ENCODE measurements at regions not wholly inside any gene's neighbourhood (a gene's known extent, or its start where the extent isn't known, plus 50 kb on each side); places are given as distances from the start of the nearest gene placed in this dataset.

GRCh38 chr9:99415606-99416005 lies 193.5 kb downstream of the SEC61B start:
- H3K27ac ChIP-seq (ENCODE audit: low read depth in 1 of 3, low read length in 2 of 3): no peak overlapping the region
- WGBS, 3 donors: 79 to 89% (median 84%) methylated on average over 4 of the region's 4 CpGs
- no peak for FAIRE-seq

GRCh38 chr9:99416007-99416406 lies 193.9 kb downstream of the SEC61B start:
- H3K27ac ChIP-seq (ENCODE audit: low read depth in 1 of 3, low read length in 2 of 3): no peak overlapping the region
- H3K9me3 ChIP-seq (ENCODE audit: control insufficient read depth in 2 of 2, insufficient read depth in 1 of 2, low read depth in 1 of 2, low read length in 1 of 2): peaks cover 0 to 4% of the 10 kb centered on the region in 2 donors
- H3K27me3 ChIP-seq (ENCODE audit: control insufficient read depth in 3 of 3, insufficient read depth in 3 of 3, low read length in 3 of 3): peaks cover 0 to 6% (median 0%) of the 10 kb centered on the region in 3 donors
- H3K36me3 ChIP-seq (ENCODE audit: control insufficient read depth in 3 of 3, insufficient read depth in 2 of 3, low read depth in 1 of 3, low read length in 3 of 3): no peaks in the 10 kb centered on the region
- H3K4me1 ChIP-seq (ENCODE audit: control insufficient read depth in 3 of 3, insufficient read depth in 2 of 3, low read depth in 1 of 3, low read length in 2 of 3): no peaks in the 10 kb centered on the region
- no peak overlapping the region for H3K4me3 ChIP-seq (ENCODE audit: low read depth in 1 of 3, low read length in 3 of 3)
- DNase-seq (no peak), FAIRE-seq (no peak)
- WGBS, 3 donors: 42 to 46% (median 46%) methylated on average over 2 of the region's 2 CpGs

More at GRCh38 chr9:99415606-99416005, 193.5 kb downstream of the SEC61B start:
- peaks cover 0 to 6% (median 0%) of the 10 kb centered on the region in 3 donors for H3K27me3 ChIP-seq (ENCODE audit: control insufficient read depth in 3 of 3, insufficient read depth in 3 of 3, low read length in 3 of 3)
- peaks cover 0 to 4% of the 10 kb centered on the region in 2 donors for H3K9me3 ChIP-seq (ENCODE audit: control insufficient read depth in 2 of 2, insufficient read depth in 1 of 2, low read depth in 1 of 2, low read length in 1 of 2)
- H3K36me3 ChIP-seq (ENCODE audit: control insufficient read depth in 3 of 3, insufficient read depth in 2 of 3, low read depth in 1 of 3, low read length in 3 of 3): no peaks in the 10 kb centered on the region
- no peaks in the 10 kb centered on the region for H3K4me1 ChIP-seq (ENCODE audit: control insufficient read depth in 3 of 3, insufficient read depth in 2 of 3, low read depth in 1 of 3, low read length in 2 of 3)
- no peak overlapping the region for H3K4me3 ChIP-seq (ENCODE audit: low read depth in 1 of 3, low read length in 3 of 3)
- no peak for DNase-seq

DNA sequence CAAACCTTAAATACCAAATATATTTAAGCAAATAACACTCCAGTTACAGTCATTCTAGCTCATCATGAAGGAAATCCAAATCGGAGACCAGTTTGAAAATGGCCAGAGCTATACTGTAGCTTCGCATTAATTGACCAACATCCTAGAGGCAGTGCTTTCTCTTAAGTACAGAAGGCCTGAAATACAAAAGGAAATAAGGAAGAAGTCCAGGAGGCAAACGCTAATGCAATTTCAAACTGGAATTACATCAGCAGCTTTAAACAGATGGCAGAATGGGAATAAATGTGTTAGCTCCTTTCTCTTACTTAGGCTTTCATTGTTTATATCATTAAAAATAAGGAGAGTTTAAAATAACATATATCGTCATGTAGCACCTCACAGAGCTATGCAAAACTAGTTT lies 197.0 kb downstream of the SEC61B start:
- no peaks in the 10 kb centered on the region for H3K27me3 ChIP-seq (ENCODE audit: control insufficient read depth in 3 of 3, insufficient read depth in 3 of 3, low read length in 3 of 3)
- no peak for DNase-seq
- no peak overlapping the region for H3K4me3 ChIP-seq (ENCODE audit: low read depth in 1 of 3, low read length in 3 of 3)
- H3K4me1 ChIP-seq (ENCODE audit: control insufficient read depth in 3 of 3, insufficient read depth in 2 of 3, low read depth in 1 of 3, low read length in 2 of 3): no peaks in the 10 kb centered on the region
- no peak overlapping the region for H3K27ac ChIP-seq (ENCODE audit: low read depth in 1 of 3, low read length in 2 of 3)
- 72 to 84% (median 79%) methylated on average over 4 of the region's 4 CpGs for WGBS, 3 donors
- H3K36me3 ChIP-seq (ENCODE audit: control insufficient read depth in 3 of 3, insufficient read depth in 2 of 3, low read depth in 1 of 3, low read length in 3 of 3): no peaks in the 10 kb centered on the region
- FAIRE-seq: no peak
- no peaks in the 10 kb centered on the region for H3K9me3 ChIP-seq (ENCODE audit: control insufficient read depth in 2 of 2, insufficient read depth in 1 of 2, low read depth in 1 of 2, low read length in 1 of 2)

DNA sequence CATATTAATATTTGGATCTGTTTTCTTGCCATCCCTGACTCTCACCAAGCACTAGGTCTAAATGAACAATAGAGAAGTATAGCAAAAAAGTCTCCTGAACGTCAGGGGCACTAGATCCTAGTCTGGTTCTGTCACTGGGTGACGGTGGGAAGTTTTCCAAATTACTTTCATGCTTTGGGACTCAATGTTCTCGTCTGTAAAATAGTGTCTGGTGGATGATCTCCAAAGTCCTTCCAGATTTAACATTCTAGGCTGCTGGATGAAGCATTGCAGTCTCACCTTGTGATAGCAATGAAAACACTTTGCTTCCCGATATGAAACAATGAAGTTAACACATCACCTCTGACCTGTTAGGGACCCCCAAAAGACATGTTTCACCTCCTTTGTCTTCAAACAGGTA lies 199.3 kb downstream of the SEC61B start:
- Histone ChIP-seq H3K4me1 (ENCODE audit: control insufficient read depth in 3 of 3, insufficient read depth in 2 of 3, low read depth in 1 of 3, low read length in 2 of 3) (no peaks in the 10 kb centered on the region), H3K9me3 (ENCODE audit: control insufficient read depth in 2 of 2, insufficient read depth in 1 of 2, low read depth in 1 of 2, low read length in 1 of 2) (no peaks in the 10 kb centered on the region), H3K36me3 (ENCODE audit: control insufficient read depth in 3 of 3, insufficient read depth in 2 of 3, low read depth in 1 of 3, low read length in 3 of 3) (no peaks in the 10 kb centered on the region), H3K27me3 (ENCODE audit: control insufficient read depth in 3 of 3, insufficient read depth in 3 of 3, low read length in 3 of 3) (no peaks in the 10 kb centered on the region), H3K4me3 (ENCODE audit: low read depth in 1 of 3, low read length in 3 of 3) (no peak overlapping the region), H3K27ac (ENCODE audit: low read depth in 1 of 3, low read length in 2 of 3) (no peak overlapping the region)
- no peak for FAIRE-seq
- 62 to 72% (median 68%) methylated on average over 4 of the region's 4 CpGs for WGBS, 3 donors
- DNase-seq: no peak

GRCh38 chr9:99425124-99425523 lies 203.0 kb downstream of the SEC61B start:
- no peaks in the 10 kb centered on the region for H3K27me3 ChIP-seq (ENCODE audit: control insufficient read depth in 3 of 3, insufficient read depth in 3 of 3, low read length in 3 of 3)
- no peaks in the 10 kb centered on the region for H3K4me1 ChIP-seq (ENCODE audit: control insufficient read depth in 3 of 3, insufficient read depth in 2 of 3, low read depth in 1 of 3, low read length in 2 of 3)
- DNase-seq: no peak
- no peak overlapping the region for H3K4me3 ChIP-seq (ENCODE audit: low read depth in 1 of 3, low read length in 3 of 3)
- no peaks in the 10 kb centered on the region for H3K36me3 ChIP-seq (ENCODE audit: control insufficient read depth in 3 of 3, insufficient read depth in 2 of 3, low read depth in 1 of 3, low read length in 3 of 3)
- H3K9me3 ChIP-seq (ENCODE audit: control insufficient read depth in 2 of 2, insufficient read depth in 1 of 2, low read depth in 1 of 2, low read length in 1 of 2): no peaks in the 10 kb centered on the region
- no peak for FAIRE-seq
- H3K27ac ChIP-seq (ENCODE audit: low read depth in 1 of 3, low read length in 2 of 3): no peak overlapping the region

DNA sequence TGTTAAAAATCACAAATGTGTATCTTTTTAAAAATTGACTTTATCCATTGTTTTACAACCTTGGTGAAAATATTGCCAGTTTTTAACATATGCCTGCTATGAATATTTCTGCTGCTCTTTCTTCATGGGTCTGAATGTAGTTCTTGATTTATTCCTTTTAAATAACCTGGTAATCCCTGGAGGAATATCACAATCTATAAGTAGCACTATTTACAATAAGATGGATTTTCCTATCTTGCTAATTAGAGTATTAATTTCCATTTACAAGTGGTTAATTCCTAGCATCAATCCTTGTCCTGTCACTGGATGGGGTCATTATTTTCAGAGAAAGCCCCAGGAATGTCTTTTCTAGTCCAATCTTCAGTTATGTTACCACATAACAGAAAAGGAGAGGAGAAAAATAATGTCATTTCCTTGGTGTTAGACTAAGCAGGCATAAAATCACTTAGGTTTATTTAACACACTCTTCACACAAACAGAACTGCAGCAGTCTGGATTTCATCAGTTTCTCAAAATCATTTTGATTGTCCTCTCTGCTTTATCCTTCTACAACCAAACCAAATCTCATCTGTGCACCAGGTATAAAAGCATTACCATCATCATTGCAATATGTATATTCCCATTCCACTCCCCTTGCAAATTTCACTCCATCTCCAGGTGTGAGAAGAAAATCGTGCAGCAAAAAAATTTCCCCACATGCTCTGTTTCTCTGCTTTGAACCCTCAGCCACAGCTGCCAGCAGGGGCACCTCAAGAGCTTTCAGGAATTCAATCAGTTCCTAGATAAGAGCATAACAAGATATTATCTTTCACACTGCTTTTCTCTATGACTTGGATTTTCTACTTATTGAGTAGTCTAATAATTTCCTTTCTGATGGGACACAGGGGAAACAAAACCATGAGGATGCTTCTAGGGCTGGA lies 204.1 kb downstream of the SEC61B start:
- Histone ChIP-seq H3K4me1 (ENCODE audit: control insufficient read depth in 3 of 3, insufficient read depth in 2 of 3, low read depth in 1 of 3, low read length in 2 of 3) (no peaks in the 10 kb centered on the region), H3K27me3 (ENCODE audit: control insufficient read depth in 3 of 3, insufficient read depth in 3 of 3, low read length in 3 of 3) (no peaks in the 10 kb centered on the region), H3K4me3 (ENCODE audit: low read depth in 1 of 3, low read length in 3 of 3) (no peak overlapping the region), H3K9me3 (ENCODE audit: control insufficient read depth in 2 of 2, insufficient read depth in 1 of 2, low read depth in 1 of 2, low read length in 1 of 2) (no peaks in the 10 kb centered on the region), H3K27ac (ENCODE audit: low read depth in 1 of 3, low read length in 2 of 3) (no peak overlapping the region), H3K36me3 (ENCODE audit: control insufficient read depth in 3 of 3, insufficient read depth in 2 of 3, low read depth in 1 of 3, low read length in 3 of 3) (no peaks in the 10 kb centered on the region)
- FAIRE-seq (no peak), DNase-seq (no peak)
- 3 to 30% (median 13%) methylated on average over 1 of the region's 1 CpG for WGBS, 3 donors

DNA sequence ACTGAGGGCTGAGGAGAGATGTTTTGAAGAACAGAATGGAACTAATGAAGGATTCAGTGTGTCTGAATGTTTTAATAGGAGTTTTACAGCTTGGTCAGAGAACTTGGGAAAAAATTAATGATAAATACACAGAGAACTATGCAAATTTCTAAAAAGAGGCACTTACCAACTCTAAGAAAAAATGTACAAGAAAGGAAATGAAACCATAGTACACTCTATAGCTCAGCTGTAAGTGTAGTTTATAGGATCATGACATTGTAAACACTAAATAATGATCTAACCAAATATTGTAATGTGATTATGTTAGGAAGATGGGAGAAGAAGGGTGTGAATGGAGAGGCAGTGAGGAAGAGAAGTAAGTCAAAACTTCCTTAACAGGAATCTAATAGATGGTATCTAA lies 205.2 kb downstream of the SEC61B start:
- H3K4me1 ChIP-seq (ENCODE audit: control insufficient read depth in 3 of 3, insufficient read depth in 2 of 3, low read depth in 1 of 3, low read length in 2 of 3): no peaks in the 10 kb centered on the region
- H3K9me3 ChIP-seq (ENCODE audit: control insufficient read depth in 2 of 2, insufficient read depth in 1 of 2, low read depth in 1 of 2, low read length in 1 of 2): no peaks in the 10 kb centered on the region
- no peaks in the 10 kb centered on the region for H3K27me3 ChIP-seq (ENCODE audit: control insufficient read depth in 3 of 3, insufficient read depth in 3 of 3, low read length in 3 of 3)
- no peak overlapping the region for H3K4me3 ChIP-seq (ENCODE audit: low read depth in 1 of 3, low read length in 3 of 3)
- no peaks in the 10 kb centered on the region for H3K36me3 ChIP-seq (ENCODE audit: control insufficient read depth in 3 of 3, insufficient read depth in 2 of 3, low read depth in 1 of 3, low read length in 3 of 3)
- H3K27ac ChIP-seq (ENCODE audit: low read depth in 1 of 3, low read length in 2 of 3): no peak overlapping the region
- DNase-seq (no peak), FAIRE-seq (no peak)

- 72 to 91% (median 89%) methylated on average over 2 of the region's 2 CpGs for WGBS, 3 donors
- FAIRE-seq (no peak), DNase-seq (no peak)
- H3K27me3 ChIP-seq (ENCODE audit: control insufficient read depth in 3 of 3, insufficient read depth in 3 of 3, low read length in 3 of 3): no peaks in the 10 kb centered on the region
- no peaks in the 10 kb centered on the region for H3K9me3 ChIP-seq (ENCODE audit: control insufficient read depth in 2 of 2, insufficient read depth in 1 of 2, low read depth in 1 of 2, low read length in 1 of 2)
- H3K27ac ChIP-seq (ENCODE audit: low read depth in 1 of 3, low read length in 2 of 3): no peak overlapping the region
- no peak overlapping the region for H3K4me3 ChIP-seq (ENCODE audit: low read depth in 1 of 3, low read length in 3 of 3)
- H3K36me3 ChIP-seq (ENCODE audit: control insufficient read depth in 3 of 3, insufficient read depth in 2 of 3, low read depth in 1 of 3, low read length in 3 of 3): no peaks in the 10 kb centered on the region
- H3K4me1 ChIP-seq (ENCODE audit: control insufficient read depth in 3 of 3, insufficient read depth in 2 of 3, low read depth in 1 of 3, low read length in 2 of 3): peaks cover 0 to 2% (median 0%) of the 10 kb centered on the region in 3 donors
These were observed 208.2 kb downstream of the SEC61B start for GRCh38 chr9:99430301-99430700.

DNA sequence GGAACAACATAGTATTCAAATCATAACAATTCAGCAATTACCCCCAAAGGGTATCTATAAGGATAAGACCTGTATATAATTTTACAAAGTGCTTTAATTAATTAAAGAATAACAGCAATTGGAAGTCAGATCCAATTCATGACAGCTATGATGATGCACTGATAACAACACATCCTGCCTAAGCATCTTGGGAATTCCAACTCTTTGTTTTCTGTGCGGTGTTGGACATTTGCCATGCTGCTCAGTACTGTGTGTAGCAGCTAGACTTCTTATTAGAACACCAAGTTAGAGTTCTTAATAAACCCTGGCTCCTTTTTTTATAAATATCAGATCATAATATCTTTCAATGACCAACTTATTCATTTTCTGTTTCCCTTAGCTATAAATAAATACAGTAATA lies 209.0 kb downstream of the SEC61B start:
- H3K4me3 ChIP-seq (ENCODE audit: low read depth in 1 of 3, low read length in 3 of 3): no peak overlapping the region
- H3K27me3 ChIP-seq (ENCODE audit: control insufficient read depth in 3 of 3, insufficient read depth in 3 of 3, low read length in 3 of 3): no peaks in the 10 kb centered on the region
- FAIRE-seq: no peak

More for the DNA sequence above, 209.0 kb downstream of the SEC61B start:
- Histone ChIP-seq H3K36me3 (ENCODE audit: control insufficient read depth in 3 of 3, insufficient read depth in 2 of 3, low read depth in 1 of 3, low read length in 3 of 3) (no peaks in the 10 kb centered on the region), H3K27ac (ENCODE audit: low read depth in 1 of 3, low read length in 2 of 3) (no peak overlapping the region), H3K9me3 (ENCODE audit: control insufficient read depth in 2 of 2, insufficient read depth in 1 of 2, low read depth in 1 of 2, low read length in 1 of 2) (no peaks in the 10 kb centered on the region), H3K4me1 (ENCODE audit: control insufficient read depth in 3 of 3, insufficient read depth in 2 of 3, low read depth in 1 of 3, low read length in 2 of 3) (peaks cover 0 to 2% (median 0%) of the 10 kb centered on the region in 3 donors)
- 68 to 97% (median 87%) methylated on average over 1 of the region's 1 CpG for WGBS, 3 donors
- no peak for DNase-seq
